ENCODE measurements at regions not wholly inside any gene's neighbourhood (a gene's known extent, or its start where the extent isn't known, plus 50 kb on each side); places are given as distances from the start of the nearest gene placed in this dataset.

GRCh38 chr16:64469351-64469750 lies 652.5 kb downstream of the CDH11 start:
- H3K27me3 ChIP-seq (replicated peaks; ENCODE audit: insufficient read depth), result no peaks in the 10 kb centered on the region
- no peaks in the 10 kb centered on the region for H3K9me3 ChIP-seq
- peaks cover 0 to 19% of the 10 kb centered on the region in 2 donors for H3K4me1 ChIP-seq (ENCODE audit: control insufficient read depth in 1 of 2, low read depth in 2 of 2)
- DNase-seq (ENCODE audit: low spot score) (no peak), ATAC-seq (ENCODE audit: insufficient number of reproducible peaks, low FRiP score, low read depth) (no peak)
- H3K27ac ChIP-seq, result no peak overlapping the region
- H3K36me3 ChIP-seq, result no peaks in the 10 kb centered on the region
- no peak for TF ChIP-seq CTCF (IDR thresholded peaks at IDR 0.05)
- no peak overlapping the region for H3K4me3 ChIP-seq

- Histone ChIP-seq H3K27me3 (replicated peaks; ENCODE audit: insufficient read depth) (no peaks in the 10 kb centered on the region), H3K9me3 (no peaks in the 10 kb centered on the region), H3K27ac (no peak overlapping the region), H3K36me3 (no peaks in the 10 kb centered on the region), H3K4me1 (ENCODE audit: control insufficient read depth in 1 of 2, low read depth in 2 of 2) (peaks cover 0 to 19% of the 10 kb centered on the region in 2 donors), H3K4me3 (no peak overlapping the region)
- no peak for DNase-seq (ENCODE audit: low spot score)
- TF ChIP-seq CTCF (IDR thresholded peaks at IDR 0.05), result no peak
- peak; percentile 27 for ATAC-seq (ENCODE audit: insufficient number of reproducible peaks, low FRiP score, low read depth)
These were observed 653.3 kb downstream of the CDH11 start for GRCh38 chr16:64468515-64469090.

GRCh38 chr16:64459821-64460220 lies 662.0 kb downstream of the CDH11 start:
- TF ChIP-seq CTCF (IDR thresholded peaks at IDR 0.05), result no peak
- H3K9me3 ChIP-seq, result no peaks in the 10 kb centered on the region
- H3K4me1 ChIP-seq (ENCODE audit: control insufficient read depth in 1 of 2, low read depth in 2 of 2), result peaks cover 0 to 4% of the 10 kb centered on the region in 2 donors
- H3K27ac ChIP-seq, result no peak overlapping the region
- H3K36me3 ChIP-seq, result no peaks in the 10 kb centered on the region
- DNase-seq (ENCODE audit: low spot score) (no peak), ATAC-seq (ENCODE audit: insufficient number of reproducible peaks, low FRiP score, low read depth) (no peak)
- H3K4me3 ChIP-seq, result no peak overlapping the region
- H3K27me3 ChIP-seq (replicated peaks; ENCODE audit: insufficient read depth), result no peaks in the 10 kb centered on the region

GRCh38 chr16:64459402-64459801 lies 662.5 kb downstream of the CDH11 start:
- no peak for ATAC-seq (ENCODE audit: insufficient number of reproducible peaks, low FRiP score, low read depth)
- H3K36me3 ChIP-seq, result no peaks in the 10 kb centered on the region
- no peak overlapping the region for H3K27ac ChIP-seq
- H3K9me3 ChIP-seq, result no peaks in the 10 kb centered on the region
- no peaks in the 10 kb centered on the region for H3K27me3 ChIP-seq (replicated peaks; ENCODE audit: insufficient read depth)
- TF ChIP-seq CTCF (IDR thresholded peaks at IDR 0.05), result no peak
- H3K4me1 ChIP-seq (ENCODE audit: control insufficient read depth in 1 of 2, low read depth in 2 of 2), result peaks cover 0 to 4% of the 10 kb centered on the region in 2 donors
- no peak overlapping the region for H3K4me3 ChIP-seq
- no peak for DNase-seq (ENCODE audit: low spot score)

- ATAC-seq (ENCODE audit: insufficient number of reproducible peaks, low FRiP score, low read depth) (no peak), DNase-seq (ENCODE audit: low spot score) (no peak)
- no peak overlapping the region for H3K4me3 ChIP-seq
- no peaks in the 10 kb centered on the region for H3K27me3 ChIP-seq (replicated peaks; ENCODE audit: insufficient read depth)
- H3K9me3 ChIP-seq, result no peaks in the 10 kb centered on the region
- peaks cover 0 to 4% of the 10 kb centered on the region in 2 donors for H3K4me1 ChIP-seq (ENCODE audit: control insufficient read depth in 1 of 2, low read depth in 2 of 2)
- H3K36me3 ChIP-seq, result no peaks in the 10 kb centered on the region
- H3K27ac ChIP-seq, result no peak overlapping the region
- no peak for TF ChIP-seq CTCF (IDR thresholded peaks at IDR 0.05)
These were observed 666.6 kb downstream of the CDH11 start for GRCh38 chr16:64455275-64455674.
